Gastrocnemius medialis (tissue), 4 donors: ENCODE measurements at regions not wholly inside any gene's neighbourhood (a gene's known extent, or its start where the extent isn't known, plus 50 kb on each side); places are given as distances from the start of the nearest gene placed in this dataset.

Experiments
- POLR2A ChIP-seq, 2 donors: fragments of 450-650 bp; IDR thresholded peaks; one replicate each; pipeline ENCODE4 v1.6.1; 2017; ENCODE audit warnings: antibody characterized with exemption in 2 of 2, mild to moderate bottlenecking in 2 of 2, moderate library complexity in 2 of 2
- TF ChIP-seq, protein P1 (sequence below), 5 experiments: fragments of 450-650 bp in 3 of 5; fragments of 200-600 bp in 2 of 5; sonication (generic) in 2 of 5; IDR thresholded peaks in 4 of 5; conservative IDR thresholded peaks in 1 of 5; 1 replicate in 4 of 5; 2 replicates in 1 of 5; pipeline ENCODE4 v1.5.1; 2016 to 2019; ENCODE audit warnings: antibody characterized with exemption in 5 of 5, mild to moderate bottlenecking in 3 of 5, moderate library complexity in 3 of 5

- TF ChIP-seq, protein P1, sequence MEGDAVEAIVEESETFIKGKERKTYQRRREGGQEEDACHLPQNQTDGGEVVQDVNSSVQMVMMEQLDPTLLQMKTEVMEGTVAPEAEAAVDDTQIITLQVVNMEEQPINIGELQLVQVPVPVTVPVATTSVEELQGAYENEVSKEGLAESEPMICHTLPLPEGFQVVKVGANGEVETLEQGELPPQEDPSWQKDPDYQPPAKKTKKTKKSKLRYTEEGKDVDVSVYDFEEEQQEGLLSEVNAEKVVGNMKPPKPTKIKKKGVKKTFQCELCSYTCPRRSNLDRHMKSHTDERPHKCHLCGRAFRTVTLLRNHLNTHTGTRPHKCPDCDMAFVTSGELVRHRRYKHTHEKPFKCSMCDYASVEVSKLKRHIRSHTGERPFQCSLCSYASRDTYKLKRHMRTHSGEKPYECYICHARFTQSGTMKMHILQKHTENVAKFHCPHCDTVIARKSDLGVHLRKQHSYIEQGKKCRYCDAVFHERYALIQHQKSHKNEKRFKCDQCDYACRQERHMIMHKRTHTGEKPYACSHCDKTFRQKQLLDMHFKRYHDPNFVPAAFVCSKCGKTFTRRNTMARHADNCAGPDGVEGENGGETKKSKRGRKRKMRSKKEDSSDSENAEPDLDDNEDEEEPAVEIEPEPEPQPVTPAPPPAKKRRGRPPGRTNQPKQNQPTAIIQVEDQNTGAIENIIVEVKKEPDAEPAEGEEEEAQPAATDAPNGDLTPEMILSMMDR (IDR thresholded peaks at IDR 0.05 in 4 of 5, conservative IDR thresholded peaks at IDR 0.05 in 1 of 5) = no peak
- no peak for TF ChIP-seq POLR2A (IDR thresholded peaks at IDR 0.05)
Observed at GRCh38 chr18:31248783-31249521, 69.0 kb upstream of the DSG1 start.
